ENCODE measurements at regions not wholly inside any gene's neighbourhood (a gene's known extent, or its start where the extent isn't known, plus 50 kb on each side); places are given as distances from the start of the nearest gene placed in this dataset.

DNA sequence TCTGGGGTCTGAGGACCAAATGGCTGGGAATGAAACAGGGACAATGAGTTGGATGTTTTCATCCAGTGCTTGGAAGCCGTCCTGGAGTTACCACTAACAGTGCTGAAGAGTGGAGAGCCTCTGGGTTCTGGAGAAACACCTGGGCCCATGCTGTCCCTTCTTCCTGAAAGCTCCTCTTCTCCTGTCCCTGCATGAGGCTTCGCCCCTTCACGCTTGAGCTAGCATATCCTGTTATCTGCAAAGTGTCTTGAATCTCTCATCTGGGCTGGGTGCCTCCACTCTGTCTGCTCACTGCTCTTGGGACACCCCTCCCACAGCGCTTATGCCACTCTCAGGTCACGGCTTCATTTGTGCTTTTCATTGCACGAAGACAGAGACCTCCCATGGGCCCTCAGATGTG lies 154.5 kb downstream of the MYCN start:
- H3K9me3 Mint-ChIP-seq, result no peaks in the 10 kb centered on the region
- no peak overlapping the region for H3K4me3 Mint-ChIP-seq
- TF ChIP-seq, protein P1, sequence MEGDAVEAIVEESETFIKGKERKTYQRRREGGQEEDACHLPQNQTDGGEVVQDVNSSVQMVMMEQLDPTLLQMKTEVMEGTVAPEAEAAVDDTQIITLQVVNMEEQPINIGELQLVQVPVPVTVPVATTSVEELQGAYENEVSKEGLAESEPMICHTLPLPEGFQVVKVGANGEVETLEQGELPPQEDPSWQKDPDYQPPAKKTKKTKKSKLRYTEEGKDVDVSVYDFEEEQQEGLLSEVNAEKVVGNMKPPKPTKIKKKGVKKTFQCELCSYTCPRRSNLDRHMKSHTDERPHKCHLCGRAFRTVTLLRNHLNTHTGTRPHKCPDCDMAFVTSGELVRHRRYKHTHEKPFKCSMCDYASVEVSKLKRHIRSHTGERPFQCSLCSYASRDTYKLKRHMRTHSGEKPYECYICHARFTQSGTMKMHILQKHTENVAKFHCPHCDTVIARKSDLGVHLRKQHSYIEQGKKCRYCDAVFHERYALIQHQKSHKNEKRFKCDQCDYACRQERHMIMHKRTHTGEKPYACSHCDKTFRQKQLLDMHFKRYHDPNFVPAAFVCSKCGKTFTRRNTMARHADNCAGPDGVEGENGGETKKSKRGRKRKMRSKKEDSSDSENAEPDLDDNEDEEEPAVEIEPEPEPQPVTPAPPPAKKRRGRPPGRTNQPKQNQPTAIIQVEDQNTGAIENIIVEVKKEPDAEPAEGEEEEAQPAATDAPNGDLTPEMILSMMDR (conservative IDR thresholded peaks at IDR 0.05), result no peak
- peaks cover 21% of the 10 kb centered on the region for H3K4me1 Mint-ChIP-seq (ENCODE audit: unreplicated experiment)
- DNase-seq (ENCODE audit: extremely low spot score, unreplicated experiment), result no peak
- peak overlapping the region; percentile 15 for H3K27ac Mint-ChIP-seq
- H3K36me3 Mint-ChIP-seq, result no peaks in the 10 kb centered on the region
- no peaks in the 10 kb centered on the region for H3K27me3 Mint-ChIP-seq

DNA sequence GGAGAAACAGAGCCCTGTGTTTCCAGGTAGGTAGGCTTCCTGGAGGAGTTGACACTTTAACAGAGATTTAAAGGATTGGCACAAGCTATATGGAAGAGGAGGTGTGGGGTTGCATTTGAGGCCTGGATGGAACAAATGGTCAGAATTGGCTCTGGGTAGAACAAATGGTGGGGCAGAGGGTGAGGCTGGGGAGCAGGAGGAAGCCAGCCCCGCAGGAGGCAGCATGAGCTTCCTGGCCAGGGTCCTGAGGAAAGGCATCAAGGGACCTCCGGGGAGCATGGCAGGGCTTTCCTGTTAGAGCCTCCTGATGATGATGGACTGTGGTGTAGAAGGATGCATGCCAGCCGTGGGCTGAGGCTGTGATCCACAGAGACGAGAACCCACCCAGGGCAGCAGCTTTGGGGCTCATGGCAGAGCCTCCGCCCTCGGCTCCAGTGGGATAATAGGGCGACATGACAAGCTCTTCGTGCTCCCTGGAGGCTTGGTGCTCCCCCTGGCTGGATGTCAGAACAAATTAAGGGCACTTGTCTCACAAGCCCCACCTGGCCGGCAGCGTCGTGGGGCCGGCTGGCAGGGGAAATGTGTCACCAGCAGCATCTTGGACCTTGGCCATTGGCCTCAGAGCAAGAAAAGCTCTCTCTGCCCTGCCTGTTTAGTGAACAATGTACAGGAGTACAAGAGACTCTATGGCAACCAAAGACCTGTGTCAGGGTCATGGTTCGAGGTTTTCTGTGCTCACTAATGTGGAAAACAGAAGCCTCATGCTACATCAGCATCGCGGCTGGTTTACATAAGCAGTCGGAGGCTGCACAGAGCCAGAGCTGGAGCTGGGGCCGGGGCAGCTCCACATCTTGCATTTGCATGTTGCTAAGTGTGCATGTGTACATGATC lies 153.5 kb downstream of the MYCN start:
- no peak overlapping the region for H3K4me3 Mint-ChIP-seq
- H3K9me3 Mint-ChIP-seq, result no peaks in the 10 kb centered on the region
- no peak for DNase-seq (ENCODE audit: extremely low spot score, unreplicated experiment)
- TF ChIP-seq, protein P1 (conservative IDR thresholded peaks at IDR 0.05), result no peak
- H3K27me3 Mint-ChIP-seq, result no peaks in the 10 kb centered on the region
- no peak overlapping the region for H3K27ac Mint-ChIP-seq
- peaks cover 21% of the 10 kb centered on the region for H3K4me1 Mint-ChIP-seq (ENCODE audit: unreplicated experiment)
- no peaks in the 10 kb centered on the region for H3K36me3 Mint-ChIP-seq

DNA sequence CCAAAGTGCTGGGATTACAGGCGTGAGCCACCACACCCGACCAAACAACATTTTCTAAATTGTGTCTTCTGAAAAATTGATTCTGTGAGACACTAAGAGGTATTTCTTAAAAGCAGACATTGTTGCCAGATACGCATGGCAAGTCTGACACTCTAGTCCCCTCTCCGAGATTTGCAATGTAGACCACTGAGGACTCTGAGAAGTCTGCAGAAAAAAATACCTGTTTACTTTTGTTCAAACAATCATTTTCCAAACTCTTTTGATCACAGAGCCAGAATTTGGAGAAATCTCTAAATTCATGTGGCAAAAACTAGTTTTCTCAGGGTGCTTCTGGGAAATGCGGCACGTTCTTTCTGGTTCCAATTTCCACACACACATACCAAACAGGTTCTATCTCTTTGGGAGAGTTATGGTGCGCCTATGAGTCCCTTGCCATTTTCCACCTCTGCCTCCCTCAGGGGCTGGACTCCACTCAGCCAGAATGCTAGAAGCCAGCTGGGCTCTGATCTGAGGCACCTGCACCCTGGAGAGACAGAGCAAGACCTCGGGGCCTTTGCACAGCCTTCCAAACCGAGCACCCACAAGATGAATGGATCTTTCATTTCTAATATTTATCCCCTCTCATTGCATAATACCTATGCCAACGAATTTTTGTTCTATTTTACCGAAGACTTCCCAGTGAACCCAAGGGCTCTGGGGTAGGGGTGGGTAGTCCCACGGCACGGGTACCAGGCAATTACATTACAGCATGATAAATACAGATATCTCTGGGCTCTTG lies 152.7 kb downstream of the MYCN start:
- no peak overlapping the region for H3K4me3 Mint-ChIP-seq
- H3K27ac Mint-ChIP-seq, result no peak overlapping the region

DNA sequence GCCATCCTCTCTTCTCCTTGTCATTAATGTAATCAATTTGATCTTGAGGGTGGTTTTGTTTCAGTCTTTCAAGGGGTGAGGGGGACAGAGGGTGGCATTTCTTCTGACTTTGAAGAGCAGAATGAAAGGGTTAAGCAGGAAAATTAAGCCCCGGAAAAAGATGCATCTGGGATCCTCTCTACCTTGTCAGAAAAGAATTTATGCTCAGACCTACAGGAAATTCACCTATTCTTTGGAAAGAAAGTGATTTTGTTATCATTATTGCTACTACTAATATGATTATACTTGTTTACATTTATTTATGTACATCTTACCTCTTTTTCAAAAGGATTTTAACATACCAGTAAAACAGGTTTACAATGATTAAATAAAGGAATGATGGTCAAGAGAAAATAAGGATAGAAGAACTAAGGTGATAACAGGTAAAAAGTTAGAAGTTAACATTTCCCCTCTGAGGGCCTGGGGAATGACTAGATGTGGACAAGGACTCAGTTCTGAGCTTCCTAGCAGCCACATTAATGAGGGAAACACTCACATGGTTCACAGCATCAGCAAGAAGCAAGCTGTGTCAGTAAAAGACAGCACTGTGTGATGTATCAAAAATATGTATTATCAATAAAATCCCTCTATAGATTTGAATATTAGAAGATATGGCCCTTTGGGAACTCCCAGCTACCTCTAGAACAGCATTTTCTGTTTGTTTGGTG lies 151.4 kb downstream of the MYCN start:
- Mint-ChIP-seq H3K4me1 (ENCODE audit: unreplicated experiment) (peaks cover 21% of the 10 kb centered on the region), H3K9me3 (no peaks in the 10 kb centered on the region), H3K27ac (no peak overlapping the region), H3K27me3 (no peaks in the 10 kb centered on the region), H3K36me3 (no peaks in the 10 kb centered on the region), H3K4me3 (no peak overlapping the region)
- DNase-seq (ENCODE audit: extremely low spot score, unreplicated experiment), result no peak
- TF ChIP-seq, protein P1 (conservative IDR thresholded peaks at IDR 0.05), result no peak

More for the DNA sequence above, 152.7 kb downstream of the MYCN start:
- H3K9me3 Mint-ChIP-seq, result no peaks in the 10 kb centered on the region
- H3K36me3 Mint-ChIP-seq, result no peaks in the 10 kb centered on the region
- H3K4me1 Mint-ChIP-seq (ENCODE audit: unreplicated experiment), result peaks cover 21% of the 10 kb centered on the region
- no peak for DNase-seq (ENCODE audit: extremely low spot score, unreplicated experiment)
- no peaks in the 10 kb centered on the region for H3K27me3 Mint-ChIP-seq
- TF ChIP-seq, protein P1 (conservative IDR thresholded peaks at IDR 0.05), result no peak

Data from type B pancreatic cell (in vitro differentiated cells).